Cardiac fibroblast (primary cell): ENCODE measurements at regions not wholly inside any gene's neighbourhood (a gene's known extent, or its start where the extent isn't known, plus 50 kb on each side); places are given as distances from the start of the nearest gene placed in this dataset.

ENCODE experiments used
- DNase-seq, 2 donors: peaks; one replicate each; pipeline versions ENCODE4 v3.0.0 to v3.0.0-alpha.2; 2010; ENCODE audit warnings: low read depth in 2 of 2
- H3K4me3 ChIP-seq, 2 donors: replicated peaks in 1 of 2; 1 replicate in 1 of 2; 2 replicates in 1 of 2; pipeline ENCODE4 v1.5.1; 2011; ENCODE audit warnings: low read depth in 2 of 2, low read length in 2 of 2, mild to moderate bottlenecking in 2 of 2, moderate library complexity in 1 of 2
- TF ChIP-seq, protein P1 (sequence below): IDR thresholded peaks from one replicate; pipeline ENCODE4 v1.5.1; 2011; ENCODE audit warnings: low read depth, mild to moderate bottlenecking, low read length, inconsistent platforms

GRCh38 chr13:73138276-73138637, 79.5 kb downstream of the KLF5 start:
- TF ChIP-seq, protein P1, sequence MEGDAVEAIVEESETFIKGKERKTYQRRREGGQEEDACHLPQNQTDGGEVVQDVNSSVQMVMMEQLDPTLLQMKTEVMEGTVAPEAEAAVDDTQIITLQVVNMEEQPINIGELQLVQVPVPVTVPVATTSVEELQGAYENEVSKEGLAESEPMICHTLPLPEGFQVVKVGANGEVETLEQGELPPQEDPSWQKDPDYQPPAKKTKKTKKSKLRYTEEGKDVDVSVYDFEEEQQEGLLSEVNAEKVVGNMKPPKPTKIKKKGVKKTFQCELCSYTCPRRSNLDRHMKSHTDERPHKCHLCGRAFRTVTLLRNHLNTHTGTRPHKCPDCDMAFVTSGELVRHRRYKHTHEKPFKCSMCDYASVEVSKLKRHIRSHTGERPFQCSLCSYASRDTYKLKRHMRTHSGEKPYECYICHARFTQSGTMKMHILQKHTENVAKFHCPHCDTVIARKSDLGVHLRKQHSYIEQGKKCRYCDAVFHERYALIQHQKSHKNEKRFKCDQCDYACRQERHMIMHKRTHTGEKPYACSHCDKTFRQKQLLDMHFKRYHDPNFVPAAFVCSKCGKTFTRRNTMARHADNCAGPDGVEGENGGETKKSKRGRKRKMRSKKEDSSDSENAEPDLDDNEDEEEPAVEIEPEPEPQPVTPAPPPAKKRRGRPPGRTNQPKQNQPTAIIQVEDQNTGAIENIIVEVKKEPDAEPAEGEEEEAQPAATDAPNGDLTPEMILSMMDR, result no peak
- DNase-seq, result peak; percentile 11 to 36
- H3K4me3 ChIP-seq, result no peak overlapping the region

GRCh38 chr13:73136776-73137175, 78.0 kb downstream of the KLF5 start:
- TF ChIP-seq, protein P1, result no peak
- H3K4me3 ChIP-seq, result no peak overlapping the region
- no peak for DNase-seq

GRCh38 chr13:73133531-73133930, 74.7 kb downstream of the KLF5 start:
- no peak overlapping the region for H3K4me3 ChIP-seq
- peak in 1 of 2 donors; percentile 14 for DNase-seq
- TF ChIP-seq, protein P1, result no peak

DNA sequence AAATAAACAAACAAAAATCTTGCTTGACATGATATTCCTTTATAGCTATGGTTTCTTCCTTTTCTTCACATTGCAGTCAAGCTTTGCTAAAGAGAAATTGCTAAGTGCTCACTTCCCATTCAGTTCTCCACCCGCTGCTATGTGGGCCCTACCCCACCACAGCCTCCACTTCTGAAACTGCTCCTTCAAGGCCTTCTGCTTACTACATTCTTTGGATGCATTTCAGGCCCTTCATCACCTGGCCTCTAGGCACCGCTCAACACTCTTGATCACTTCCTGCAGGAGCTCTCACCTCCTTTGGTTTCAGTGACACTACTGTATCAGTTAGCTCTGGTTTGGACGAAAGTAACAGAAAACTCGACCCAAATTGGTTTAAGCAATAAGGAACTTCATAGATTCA, 72.4 kb downstream of the KLF5 start:
- H3K4me3 ChIP-seq, result no peak overlapping the region
- no peak for DNase-seq
- TF ChIP-seq, protein P1, result no peak

- TF ChIP-seq, protein P1, result no peak
- DNase-seq, result no peak
- no peak overlapping the region for H3K4me3 ChIP-seq
These were observed 70.2 kb downstream of the KLF5 start for GRCh38 chr13:73129023-73129422.
